ENCODE measurements at regions not wholly inside any gene's neighbourhood (a gene's known extent, or its start where the extent isn't known, plus 50 kb on each side); places are given as distances from the start of the nearest gene placed in this dataset.

GRCh38 chr2:51465326-51465725 lies 433.4 kb upstream of the NRXN1 start:
- TF ChIP-seq CTCF (IDR thresholded peaks at IDR 0.05) (no peak), POLR2A (IDR thresholded peaks at IDR 0.05) (no peak)
